Upper lobe of left lung (tissue), 6 donors: ENCODE measurements at regions not wholly inside any gene's neighbourhood (a gene's known extent, or its start where the extent isn't known, plus 50 kb on each side); places are given as distances from the start of the nearest gene placed in this dataset.
"Not testable (repeated sequence)": the region's sequence is repeated elsewhere in the genome, so short reads cannot be mapped to it uniquely, and the experiment has no call there.

Source experiments
- ATAC-seq, 2 donors: fragments of 200-7000 bp; cut with Tn5 transposase; one replicate each; pipeline ENCODE4 v1.9.1; 2022; ENCODE audit warnings: mild to moderate bottlenecking in 2 of 2, moderate library complexity in 2 of 2; ENCODE audit not compliant: low FRiP score in 2 of 2
- DNase-seq, 2 donors: peaks; one replicate each; pipeline ENCODE4 v3.0.0-alpha.2; 2019 to 2020
- H3K27ac ChIP-seq, 4 donors: fragments of 200-600 bp; sonication (generic); one replicate each; pipeline ENCODE4 v1.5.1; 2016 to 2019
- H3K27me3 ChIP-seq, 4 donors: fragments of 200-600 bp; sonication (generic); one replicate each; pipeline ENCODE4 v1.5.1; 2017 to 2019
- H3K36me3 ChIP-seq, 4 donors: fragments of 200-600 bp; sonication (generic); one replicate each; pipeline ENCODE4 v1.5.1; 2016 to 2019
- H3K4me1 ChIP-seq, 4 donors: fragments of 200-600 bp; sonication (generic); one replicate each; pipeline ENCODE4 v1.5.1; 2018 to 2019
- H3K4me3 ChIP-seq, 4 donors: fragments of 200-600 bp; sonication (generic); one replicate each; pipeline ENCODE4 v1.5.1; 2017 to 2019; ENCODE audit warnings: mild to moderate bottlenecking in 2 of 4, moderate library complexity in 1 of 4
- H3K9me3 ChIP-seq, 4 donors: fragments of 200-600 bp; sonication (generic); one replicate each; pipeline ENCODE4 v1.5.1; 2018 to 2019
- EP300 ChIP-seq, 4 donors: sonication (generic); formaldehyde crosslinking; IDR thresholded peaks; one replicate each; pipeline ENCODE4 v1.5.1; 2017; ENCODE audit warnings: antibody characterized with exemption in 4 of 4, control low read depth in 2 of 4
- POLR2A ChIP-seq, 4 donors: fragments of 450-650 bp; IDR thresholded peaks; one replicate each; pipeline ENCODE4 v1.5.1; 2016 to 2017; ENCODE audit warnings: antibody characterized with exemption in 4 of 4, mild to moderate bottlenecking in 2 of 4
- POLR2AphosphoS5 ChIP-seq, 2 donors: sonication (generic); formaldehyde crosslinking; IDR thresholded peaks; one replicate each; pipeline ENCODE4 v1.5.1; 2017; ENCODE audit warnings: antibody characterized with exemption in 2 of 2
- WGBS, 2 donors: methylation state at CpG; one replicate each; pipeline ENCODE4 v1.1.5; 2017 to 2018; 5-methylcytosine and 5-hydroxymethylcytosine counted together
- TF ChIP-seq, protein P1 (sequence below), 6 experiments: fragments of 450-650 bp in 4 of 6; fragments of 200-600 bp in 2 of 6; sonication (generic) in 2 of 6; IDR thresholded peaks; one replicate each; pipeline ENCODE4 v1.5.1; 2016 to 2019; ENCODE audit warnings: antibody characterized with exemption in 6 of 6
- donor health status: DM: no; HTN: no; CAD: no; lungs with moderate emphysema.
- donor health status: DM: no; HTN: yes; CAD: no; lungs with severe emphysema.

- TF ChIP-seq EP300 (IDR thresholded peaks at IDR 0.05) (no peak), POLR2AphosphoS5 (IDR thresholded peaks at IDR 0.05) (no peak), POLR2A (IDR thresholded peaks at IDR 0.05) (no peak)
- TF ChIP-seq, protein P1, sequence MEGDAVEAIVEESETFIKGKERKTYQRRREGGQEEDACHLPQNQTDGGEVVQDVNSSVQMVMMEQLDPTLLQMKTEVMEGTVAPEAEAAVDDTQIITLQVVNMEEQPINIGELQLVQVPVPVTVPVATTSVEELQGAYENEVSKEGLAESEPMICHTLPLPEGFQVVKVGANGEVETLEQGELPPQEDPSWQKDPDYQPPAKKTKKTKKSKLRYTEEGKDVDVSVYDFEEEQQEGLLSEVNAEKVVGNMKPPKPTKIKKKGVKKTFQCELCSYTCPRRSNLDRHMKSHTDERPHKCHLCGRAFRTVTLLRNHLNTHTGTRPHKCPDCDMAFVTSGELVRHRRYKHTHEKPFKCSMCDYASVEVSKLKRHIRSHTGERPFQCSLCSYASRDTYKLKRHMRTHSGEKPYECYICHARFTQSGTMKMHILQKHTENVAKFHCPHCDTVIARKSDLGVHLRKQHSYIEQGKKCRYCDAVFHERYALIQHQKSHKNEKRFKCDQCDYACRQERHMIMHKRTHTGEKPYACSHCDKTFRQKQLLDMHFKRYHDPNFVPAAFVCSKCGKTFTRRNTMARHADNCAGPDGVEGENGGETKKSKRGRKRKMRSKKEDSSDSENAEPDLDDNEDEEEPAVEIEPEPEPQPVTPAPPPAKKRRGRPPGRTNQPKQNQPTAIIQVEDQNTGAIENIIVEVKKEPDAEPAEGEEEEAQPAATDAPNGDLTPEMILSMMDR (IDR thresholded peaks at IDR 0.05): no peak
- no peaks in the 10 kb centered on the region for H3K9me3 ChIP-seq
- DNase-seq (no peak), ATAC-seq (no peak)
- 76 to 80% methylated on average over 6 of the region's 6 CpGs for WGBS, 2 donors
- H3K27ac ChIP-seq: no peak overlapping the region
- H3K36me3 ChIP-seq: no peaks in the 10 kb centered on the region
- peaks cover 0 to 10% (median 1%) of the 10 kb centered on the region in 4 donors for H3K4me1 ChIP-seq
- no peak overlapping the region for H3K4me3 ChIP-seq
- no peaks in the 10 kb centered on the region for H3K27me3 ChIP-seq
These were observed 71.6 kb upstream of the CNIH3 start for GRCh38 chr1:224544346-224545110.

DNA sequence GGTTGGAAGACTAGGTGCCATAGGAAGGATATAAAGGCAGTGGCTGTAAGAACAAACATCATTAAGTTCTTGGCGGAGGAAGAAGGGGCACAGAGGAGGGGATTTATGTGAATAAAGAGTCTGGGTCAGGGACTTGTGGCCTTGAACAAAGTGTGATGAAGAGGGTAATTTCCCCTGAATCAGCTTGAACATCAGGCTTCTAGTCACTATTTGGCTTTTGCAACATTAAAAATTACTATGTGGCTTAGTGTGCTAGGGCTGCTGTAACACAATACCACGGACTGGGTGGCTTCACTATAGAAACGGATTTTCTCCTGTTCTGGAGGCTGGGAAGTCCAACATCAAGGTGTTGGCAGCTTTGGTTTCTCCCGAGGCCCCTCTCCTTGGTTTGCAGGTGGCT is 70.5 kb upstream of the CNIH3 start:
- no peak for TF ChIP-seq POLR2A (IDR thresholded peaks at IDR 0.05)
- TF ChIP-seq EP300 (IDR thresholded peaks at IDR 0.05): no peak
- TF ChIP-seq, protein P1 (IDR thresholded peaks at IDR 0.05): no peak
- TF ChIP-seq POLR2AphosphoS5 (IDR thresholded peaks at IDR 0.05): no peak
- peaks cover 0 to 10% (median 1%) of the 10 kb centered on the region in 4 donors for H3K4me1 ChIP-seq
- no peak overlapping the region for H3K4me3 ChIP-seq
- no peaks in the 10 kb centered on the region for H3K36me3 ChIP-seq
- no peak overlapping the region for H3K27ac ChIP-seq
- H3K9me3 ChIP-seq: no peaks in the 10 kb centered on the region
- no peaks in the 10 kb centered on the region for H3K27me3 ChIP-seq
- no peak for ATAC-seq
- no peak for DNase-seq
- 82 to 89% methylated on average over 4 of the region's 4 CpGs for WGBS, 2 donors

DNA sequence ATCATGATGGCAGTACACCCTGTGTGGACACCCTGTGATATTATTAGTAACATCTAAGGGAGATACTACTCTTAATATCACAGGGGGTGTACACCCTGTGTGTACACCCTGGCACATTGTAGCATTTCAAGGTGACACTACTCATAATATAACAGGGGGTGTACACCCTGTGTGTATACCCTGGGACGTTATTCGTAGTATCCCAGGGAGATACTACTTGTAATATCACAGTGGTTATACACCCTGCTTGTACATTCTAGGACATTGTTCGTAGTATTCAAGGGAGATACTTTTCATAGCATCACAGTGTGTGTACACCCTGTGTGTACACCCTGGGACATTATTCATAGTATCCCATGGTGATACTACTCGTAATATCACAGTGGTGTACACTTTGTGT is 67.4 kb upstream of the CNIH3 start:
- no peaks in the 10 kb centered on the region for H3K36me3 ChIP-seq
- WGBS, 2 donors: 96 to 97% methylated on average over 4 of the region's 4 CpGs
- TF ChIP-seq POLR2AphosphoS5 (IDR thresholded peaks at IDR 0.05): no peak
- TF ChIP-seq, protein P1 (IDR thresholded peaks at IDR 0.05): no peak
- TF ChIP-seq EP300 (IDR thresholded peaks at IDR 0.05): no peak
- H3K9me3 ChIP-seq: no peaks in the 10 kb centered on the region
- no peak overlapping the region for H3K27ac ChIP-seq
- H3K4me1 ChIP-seq: peaks cover 0 to 4% (median 0%) of the 10 kb centered on the region in 4 donors
- no peaks in the 10 kb centered on the region for H3K27me3 ChIP-seq
- ATAC-seq (no peak), DNase-seq (no peak)
- H3K4me3 ChIP-seq: no peak overlapping the region

- not testable (repeated sequence) for H3K36me3 ChIP-seq, ATAC-seq, H3K4me3 ChIP-seq, H3K9me3 ChIP-seq, H3K27me3 ChIP-seq, H3K4me1 ChIP-seq, H3K27ac ChIP-seq, DNase-seq
- 97 to 98% methylated on average over 4 of the region's 4 CpGs for WGBS, 2 donors
These were observed 64.9 kb upstream of the CNIH3 start for GRCh38 chr1:224551189-224551588.

- Histone ChIP-seq H3K36me3 (no peaks in the 10 kb centered on the region), H3K27ac (no peak overlapping the region), H3K27me3 (no peaks in the 10 kb centered on the region), H3K9me3 (no peaks in the 10 kb centered on the region), H3K4me1 (no peaks in the 10 kb centered on the region), H3K4me3 (no peak overlapping the region)
- 80 to 86% methylated on average over 4 of the region's 4 CpGs for WGBS, 2 donors
- TF ChIP-seq EP300 (IDR thresholded peaks at IDR 0.05) (no peak), POLR2A (IDR thresholded peaks at IDR 0.05) (no peak), POLR2AphosphoS5 (IDR thresholded peaks at IDR 0.05) (no peak)
- TF ChIP-seq, protein P1 (IDR thresholded peaks at IDR 0.05): no peak
- no peak for DNase-seq
- ATAC-seq: no peak
These were observed 62.1 kb upstream of the CNIH3 start for GRCh38 chr1:224554056-224554455.
